OCI-LY7 (cell line): ENCODE measurements at regions not wholly inside any gene's neighbourhood (a gene's known extent, or its start where the extent isn't known, plus 50 kb on each side); places are given as distances from the start of the nearest gene placed in this dataset.

Source experiments
- BruUV-seq: library from RNA; stranded (reverse); fragments of 400-500 nt; replicated peaks from 2 replicates; lab custom pipeline; 2021; lab: Mats Ljungman, UMichigan
- CTCF ChIA-PET: fragments of 300-600 bp; sonication (Branson Sonifier 250); formaldehyde crosslinking; loops from one replicate; lab custom pipeline; 2022; ENCODE audit warnings: antibody characterized with exemption; ENCODE audit not compliant: unreplicated experiment; lab: Charles Lee
- POLR2A ChIA-PET: fragments of 300-600 bp; sonication (Branson Sonifier 250); formaldehyde crosslinking; loops from one replicate; lab custom pipeline; 2022; ENCODE audit warnings: antibody characterized with exemption; lab: Charles Lee
- DNase-seq: peaks from one replicate; pipeline ENCODE4 v3.0.0-alpha.2; 2015; ENCODE audit warnings: low spot score
- H2AFZ ChIP-seq: fragments of 200-600 bp; sonication (generic), shearing (Covaris generic); 2 replicates; pipeline ENCODE4 v1.6.1; 2014; ENCODE audit warnings: mild to moderate bottlenecking, antibody characterized with exemption, low read length, moderate library complexity
- H3K27ac ChIP-seq: fragments of 200-600 bp; sonication (generic); 2 replicates; pipeline ENCODE4 v1.5.1; 2014; ENCODE audit warnings: mixed run types, low read depth, mild to moderate bottlenecking, moderate library complexity, low read length, inconsistent platforms; ENCODE audit not compliant: poor library complexity, severe bottlenecking
- H3K36me3 ChIP-seq: fragments of 200-600 bp; sonication (generic); 2 replicates; pipeline ENCODE4 v1.6.1; 2014; ENCODE audit warnings: mild to moderate bottlenecking, antibody characterized with exemption, low read length, moderate library complexity, mixed read lengths; ENCODE audit not compliant: insufficient read depth
- H3K4me1 ChIP-seq: fragments of 200-600 bp; sonication (generic); 2 replicates; pipeline ENCODE4 v1.5.1; 2014; ENCODE audit warnings: mild to moderate bottlenecking, low read length; ENCODE audit not compliant: insufficient read depth, poor library complexity, severe bottlenecking
- H3K4me2 ChIP-seq: fragments of 200-600 bp; sonication (generic); 2 replicates; pipeline ENCODE4 v1.6.1; 2014; ENCODE audit warnings: mild to moderate bottlenecking, low read length
- H3K4me3 ChIP-seq: fragments of 200-600 bp; sonication (generic); 2 replicates; pipeline ENCODE4 v1.5.1; 2014; ENCODE audit warnings: mild to moderate bottlenecking, low read depth, low read length; ENCODE audit not compliant: poor library complexity, severe bottlenecking
- H3K79me2 ChIP-seq: fragments of 200-600 bp; sonication (generic); 2 replicates; pipeline ENCODE4 v1.6.1; 2016; ENCODE audit warnings: low read depth, mild to moderate bottlenecking, low read length, moderate library complexity, mixed read lengths; ENCODE audit not compliant: insufficient read depth
- H3K9me2 ChIP-seq: fragments of 200-600 bp; sonication (generic); 2 replicates; pipeline ENCODE4 v1.6.1; 2016; ENCODE audit warnings: mild to moderate bottlenecking, low read length, mixed read lengths; ENCODE audit not compliant: insufficient read depth
- H3K9me3 ChIP-seq: fragments of 200-600 bp; sonication (generic); 2 replicates; pipeline ENCODE4 v1.6.1; 2014; ENCODE audit warnings: mild to moderate bottlenecking, mixed run types, low read length, mixed read lengths
- H4K20me1 ChIP-seq: fragments of 200-600 bp; sonication (generic); 2 replicates; pipeline ENCODE4 v1.6.1; 2014; ENCODE audit warnings: mild to moderate bottlenecking, antibody characterized with exemption, low read length, moderate library complexity, mixed read lengths; ENCODE audit not compliant: insufficient read depth
- CTCF ChIP-seq: fragments of 200-600 bp; sonication (generic); conservative IDR thresholded peaks from 2 replicates; pipeline ENCODE4 v1.5.1; 2014; ENCODE audit warnings: mild to moderate bottlenecking, antibody characterized with exemption, low read length, moderate library complexity, mixed read lengths
- EZH2phosphoT487 ChIP-seq: fragments of 200-600 bp; sonication (generic); IDR thresholded peaks from 2 replicates; pipeline ENCODE4 v1.6.1; 2018; ENCODE audit warnings: low read depth, borderline replicate concordance, mild to moderate bottlenecking, mixed run types, antibody characterized with exemption, low read length, moderate library complexity, mixed read lengths
- intact Hi-C: fragments of 100-400 bp; cut with micrococcal nuclease; formaldehyde crosslinking; loops from one replicate; pipeline ENCODE4 v1.10.0; 2022; ENCODE audit not compliant: unreplicated experiment

- Histone ChIP-seq H3K9me2 (no peaks in the 10 kb centered on the region), H3K27ac (no peak overlapping the region), H4K20me1 (no peaks in the 10 kb centered on the region), H3K4me3 (no peak overlapping the region), H2AFZ (no peak overlapping the region), H3K4me2 (no peak overlapping the region), H3K36me3 (no peaks in the 10 kb centered on the region), H3K9me3 (no peaks in the 10 kb centered on the region), H3K79me2 (no peaks in the 10 kb centered on the region), H3K4me1 (no peaks in the 10 kb centered on the region)
- no peak for TF ChIP-seq CTCF
- TF ChIP-seq EZH2phosphoT487, result no peak
- ChIA-PET POLR2A (no interaction called here), CTCF (no interaction called here)
- no peak for DNase-seq
- intact Hi-C loops, result no loop called here
- BruUV-seq, result no TSS peak
Measured at GRCh38 chr2:104318001-104318665, 535.8 kb upstream of the POU3F3 start.

GRCh38 chr2:104321116-104321795 is 532.7 kb upstream of the POU3F3 start:
- Histone ChIP-seq H3K27ac (no peak overlapping the region), H3K9me3 (no peaks in the 10 kb centered on the region), H3K36me3 (no peaks in the 10 kb centered on the region), H3K4me2 (no peak overlapping the region), H3K4me1 (no peaks in the 10 kb centered on the region), H3K79me2 (no peaks in the 10 kb centered on the region), H4K20me1 (no peaks in the 10 kb centered on the region), H2AFZ (no peak overlapping the region), H3K4me3 (no peak overlapping the region), H3K9me2 (no peaks in the 10 kb centered on the region)
- ChIA-PET CTCF (no interaction called here), POLR2A (no interaction called here)
- TF ChIP-seq CTCF (no peak), EZH2phosphoT487 (no peak)
- no peak for DNase-seq
- intact Hi-C loops, result no loop called here
- BruUV-seq, result no TSS peak

GRCh38 chr2:104321796-104322349 is 532.0 kb upstream of the POU3F3 start:
- Histone ChIP-seq H3K4me1 (no peaks in the 10 kb centered on the region), H2AFZ (no peak overlapping the region), H3K4me2 (no peak overlapping the region), H3K79me2 (no peaks in the 10 kb centered on the region), H3K27ac (no peak overlapping the region), H3K4me3 (no peak overlapping the region), H4K20me1 (no peaks in the 10 kb centered on the region), H3K36me3 (no peaks in the 10 kb centered on the region), H3K9me2 (no peaks in the 10 kb centered on the region), H3K9me3 (no peaks in the 10 kb centered on the region)
- POLR2A ChIA-PET, result no interaction called here
- intact Hi-C loops, result no loop called here
- no peak for DNase-seq
- CTCF ChIA-PET, result no interaction called here
- TF ChIP-seq CTCF (no peak), EZH2phosphoT487 (no peak)
- BruUV-seq, result no TSS peak
